ENCODE measurements at regions not wholly inside any gene's neighbourhood (a gene's known extent, or its start where the extent isn't known, plus 50 kb on each side); places are given as distances from the start of the nearest gene placed in this dataset.

GRCh38 chr11:43583548-43583947 is 97.0 kb upstream of the HSD17B12 start:
- Mint-ChIP-seq H3K27ac (no peak overlapping the region), H3K9me3 (no peaks in the 10 kb centered on the region), H3K4me3 (peak overlapping the region; percentile 88; the same call in 2 of the 3 replicates), H3K4me1 (peaks cover 20% of the 10 kb centered on the region), H3K36me3 (ENCODE audit: low read depth) (no peaks in the 10 kb centered on the region), H3K27me3 (ENCODE audit: insufficient read depth, low read depth, poor library complexity) (peaks cover 63% of the 10 kb centered on the region)
- Histone ChIP-seq H3K9me2 (ENCODE audit: insufficient read depth) (no peaks in the 10 kb centered on the region), H2AFZ (peak overlapping the region; percentile 95), H3K36me3 (ENCODE audit: insufficient read depth) (no peaks in the 10 kb centered on the region; the same call in 1 of the 2 replicates), H3K4me2 (peak overlapping the region; percentile 76), H3K27ac (ENCODE audit: low read depth) (no peak overlapping the region), H3K79me2 (replicated peaks; ENCODE audit: insufficient read depth) (no peaks in the 10 kb centered on the region), H4K20me1 (replicated peaks; ENCODE audit: insufficient read depth) (peaks cover 4% of the 10 kb centered on the region), H3K4me1 (ENCODE audit: insufficient read depth) (peaks cover 25% of the 10 kb centered on the region), H3K27me3 (ENCODE audit: insufficient read depth) (peaks cover 72% of the 10 kb centered on the region), H3K4me3 (peak overlapping the region; percentile 91), H3F3A (replicated peaks; ENCODE audit: low read depth) (peaks cover 6% of the 10 kb centered on the region; the same call in 1 of the 2 replicates)
- DNase-seq (ENCODE audit: low spot score) (no peak), ATAC-seq (no peak)
- peak; percentile 60 for TF ChIP-seq EZH2 (IDR thresholded peaks at IDR 0.05; ENCODE audit: low read depth, unreplicated experiment)
- no peak for TF ChIP-seq ZNF331 (CRISPR knock-in tag; IDR thresholded peaks at IDR 0.05; ENCODE audit: low read depth)

GRCh38 chr11:43585877-43586608 is 94.5 kb upstream of the HSD17B12 start:
- DNase-seq (ENCODE audit: low spot score) (peak; percentile 37), ATAC-seq (no peak)
- no peaks in the 10 kb centered on the region; the same call in 1 of the 2 replicates for H3K36me3 ChIP-seq (ENCODE audit: insufficient read depth)
- H3K27ac Mint-ChIP-seq: no peak overlapping the region
- no peak overlapping the region for H3K27ac ChIP-seq (ENCODE audit: low read depth)
- no peaks in the 10 kb centered on the region for H3K9me3 Mint-ChIP-seq
- peaks cover 6% of the 10 kb centered on the region; the same call in 1 of the 2 replicates for H3F3A ChIP-seq (replicated peaks; ENCODE audit: low read depth)
- H3K9me2 ChIP-seq (ENCODE audit: insufficient read depth): no peaks in the 10 kb centered on the region
- no peaks in the 10 kb centered on the region for H3K79me2 ChIP-seq (replicated peaks; ENCODE audit: insufficient read depth)
- H3K4me2 ChIP-seq: no peak overlapping the region
- H3K4me1 ChIP-seq (ENCODE audit: insufficient read depth): peaks cover 28% of the 10 kb centered on the region
- peaks cover 42% of the 10 kb centered on the region for H3K27me3 Mint-ChIP-seq (ENCODE audit: insufficient read depth, low read depth, poor library complexity)
- TF ChIP-seq NANOG (IDR thresholded peaks at IDR 0.05; ENCODE audit: borderline replicate concordance) (no peak), ZNF462 (CRISPR knock-in tag; IDR thresholded peaks at IDR 0.05) (no peak), CTCF (conservative IDR thresholded peaks at IDR 0.05; ENCODE audit: low read depth in 2 of 2) (peak in 1 of 2 experiments; percentile 47; a peak in 2 of 4 replicates), STAT1 (IDR thresholded peaks at IDR 0.05; ENCODE audit: unreplicated experiment) (no peak), POLR2AphosphoS5 (IDR thresholded peaks at IDR 0.05; ENCODE audit: low read depth) (no peak)
- peaks cover 18% of the 10 kb centered on the region for H3K4me1 Mint-ChIP-seq
- H3K36me3 Mint-ChIP-seq (ENCODE audit: low read depth): no peaks in the 10 kb centered on the region
- H3K4me3 ChIP-seq: no peak overlapping the region
- peaks cover 4% of the 10 kb centered on the region for H4K20me1 ChIP-seq (replicated peaks; ENCODE audit: insufficient read depth)
- peaks cover 55% of the 10 kb centered on the region for H3K27me3 ChIP-seq (ENCODE audit: insufficient read depth)
- no peak overlapping the region for H2AFZ ChIP-seq
- no peak overlapping the region for H3K4me3 Mint-ChIP-seq

All from GM23338 (cell line).